Choroid plexus epithelial cell (primary cell): ENCODE measurements at regions not wholly inside any gene's neighbourhood (a gene's known extent, or its start where the extent isn't known, plus 50 kb on each side); places are given as distances from the start of the nearest gene placed in this dataset.
"Not testable (repeated sequence)": the region's sequence is repeated elsewhere in the genome, so short reads cannot be mapped to it uniquely, and the experiment has no call there.

Experiments
- DNase-seq: peaks from one replicate; pipeline ENCODE4 v3.0.0-alpha.2; 2010; ENCODE audit warnings: low read depth
- H3K4me3 ChIP-seq: 2 replicates; pipeline ENCODE4 v1.5.1; 2011; ENCODE audit warnings: low read depth, mild to moderate bottlenecking, control low read depth, low read length, moderate library complexity
- CTCF ChIP-seq: conservative IDR thresholded peaks from 2 replicates; pipeline ENCODE4 v1.5.1; 2011; ENCODE audit warnings: low read depth, mild to moderate bottlenecking, control low read depth, inconsistent platforms, low read length, moderate library complexity

GRCh38 chr1:47661040-47661439 is 223.2 kb downstream of the FOXD2 start:
- no peak for TF ChIP-seq CTCF
- DNase-seq = no peak
- no peak overlapping the region for H3K4me3 ChIP-seq

DNA sequence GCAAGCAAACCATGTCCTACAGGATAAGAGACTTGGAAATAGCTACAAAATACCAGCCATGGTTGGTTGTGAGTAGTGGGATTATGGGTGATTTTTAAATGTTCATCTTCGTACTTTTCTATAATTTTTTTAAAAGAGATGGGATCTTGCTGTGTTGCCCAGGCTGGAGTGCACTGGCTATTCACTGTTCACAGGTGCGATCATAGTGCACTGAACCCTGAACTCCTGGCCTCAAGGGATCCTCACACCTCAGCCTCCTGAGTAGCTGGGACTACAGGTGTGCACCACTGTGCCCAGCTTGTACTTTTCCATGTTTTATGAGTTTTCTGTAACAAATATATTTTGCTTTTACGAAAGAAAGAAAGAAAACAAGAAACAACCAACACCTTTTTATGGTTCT is 224.2 kb downstream of the FOXD2 start:
- no peak for DNase-seq
- H3K4me3 ChIP-seq = no peak overlapping the region
- no peak for TF ChIP-seq CTCF

- DNase-seq = no peak
- no peak overlapping the region for H3K4me3 ChIP-seq
- TF ChIP-seq CTCF = no peak
These were observed 225.4 kb downstream of the FOXD2 start for GRCh38 chr1:47663286-47663685.

GRCh38 chr1:47664356-47664755 is 226.5 kb downstream of the FOXD2 start:
- DNase-seq = no peak
- no peak overlapping the region for H3K4me3 ChIP-seq
- TF ChIP-seq CTCF = no peak

GRCh38 chr1:47664896-47665295 is 227.1 kb downstream of the FOXD2 start:
- not testable (repeated sequence) for DNase-seq, H3K4me3 ChIP-seq

- H3K4me3 ChIP-seq = no peak overlapping the region
- TF ChIP-seq CTCF = no peak
- no peak for DNase-seq
These were observed 231.3 kb downstream of the FOXD2 start for GRCh38 chr1:47669081-47669585.

DNA sequence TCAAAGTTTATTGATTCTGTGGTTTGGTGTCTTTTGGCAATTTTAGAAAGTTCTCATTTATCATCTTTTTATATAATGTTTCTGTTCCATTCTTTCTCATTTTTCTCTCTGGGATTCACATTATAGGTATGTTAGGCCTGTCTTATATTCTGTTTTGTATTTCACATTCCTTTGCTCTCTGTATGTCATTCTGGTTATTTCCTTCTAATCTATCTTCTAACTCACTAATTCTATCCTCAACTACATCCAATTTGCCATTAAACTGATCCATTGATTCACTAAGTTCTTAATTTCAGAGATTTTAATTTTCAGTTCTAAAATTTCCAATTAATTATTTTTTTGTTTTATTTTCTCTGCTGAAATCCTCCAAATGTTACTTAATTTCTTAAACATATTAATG is 234.8 kb downstream of the FOXD2 start:
- no peak for TF ChIP-seq CTCF
- DNase-seq = no peak
- no peak overlapping the region for H3K4me3 ChIP-seq

DNA sequence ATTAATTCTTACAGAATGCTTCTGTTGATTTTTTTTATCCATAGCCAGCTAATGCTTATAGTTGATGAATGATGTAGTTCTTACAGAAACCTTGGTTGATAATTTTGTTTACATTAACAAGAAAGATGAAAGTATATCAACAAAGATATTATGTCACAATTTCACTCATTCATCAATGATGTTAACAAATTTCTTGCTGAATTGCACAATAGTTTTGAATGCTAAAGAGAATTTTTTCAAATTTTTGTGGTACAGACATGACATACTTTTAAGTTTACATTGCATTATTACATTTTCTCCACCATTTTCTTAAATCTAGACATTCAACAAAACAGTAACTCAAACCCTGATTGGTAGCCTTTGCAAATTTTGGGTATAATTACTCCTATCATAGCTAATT is 236.3 kb downstream of the FOXD2 start:
- TF ChIP-seq CTCF = no peak
- no peak overlapping the region for H3K4me3 ChIP-seq
- no peak for DNase-seq
